Liver (tissue), 3 donors: ENCODE measurements at regions not wholly inside any gene's neighbourhood (a gene's known extent, or its start where the extent isn't known, plus 50 kb on each side); places are given as distances from the start of the nearest gene placed in this dataset.

Source experiments
- ATF3 ChIP-seq: IDR thresholded peaks from 2 replicates; pipeline ENCODE4 v1.6.1; 2016; ENCODE audit warnings: antibody characterized with exemption
- CTCF ChIP-seq: fragments of 150-350 bp; IDR thresholded peaks from 2 replicates; pipeline ENCODE4 v1.5.1; 2017; ENCODE audit warnings: improper control_type of control experiment, low read depth, low read length; ENCODE audit not compliant: missing input control
- GABPA ChIP-seq, 2 donors: IDR thresholded peaks in 1 of 2; conservative IDR thresholded peaks in 1 of 2; 2 replicates each; pipeline ENCODE4 v1.6.1; 2016; ENCODE audit warnings: antibody characterized with exemption in 2 of 2, mild to moderate bottlenecking in 1 of 2, moderate library complexity in 1 of 2
- HNF4G ChIP-seq: IDR thresholded peaks from 2 replicates; pipeline ENCODE4 v1.6.1; 2016; ENCODE audit warnings: antibody characterized with exemption
- JUND ChIP-seq, 2 donors: IDR thresholded peaks; 2 replicates each; pipeline ENCODE4 v1.6.1; 2016; ENCODE audit warnings: antibody characterized with exemption in 2 of 2
- MAX ChIP-seq: IDR thresholded peaks from 2 replicates; pipeline ENCODE4 v1.6.1; 2016; ENCODE audit warnings: antibody characterized with exemption
- RAD21 ChIP-seq, 2 donors: IDR thresholded peaks; 2 replicates each; pipeline ENCODE4 v1.6.1; 2016; ENCODE audit warnings: antibody characterized with exemption in 2 of 2, mild to moderate bottlenecking in 2 of 2
- REST ChIP-seq: IDR thresholded peaks from 2 replicates; pipeline ENCODE4 v1.6.1; 2016; ENCODE audit warnings: antibody characterized with exemption, mild to moderate bottlenecking
- SP1 ChIP-seq: IDR thresholded peaks from 2 replicates; pipeline ENCODE4 v1.6.1; 2018; ENCODE audit warnings: antibody characterized with exemption, mild to moderate bottlenecking
- TAF1 ChIP-seq: conservative IDR thresholded peaks from 2 replicates; pipeline ENCODE4 v1.6.1; 2016; ENCODE audit warnings: antibody characterized with exemption, mild to moderate bottlenecking
- ZBTB33 ChIP-seq: IDR thresholded peaks from 2 replicates; pipeline ENCODE4 v1.6.1; 2016; ENCODE audit warnings: antibody characterized with exemption
- donor health status: healthy.
- donor health status: healthy.

GRCh38 chr4:7120341-7120740, 52.5 kb upstream of the GRPEL1 start:
- TF ChIP-seq TAF1 (no peak), CTCF (no peak), JUND (IDR thresholded peaks at IDR 0.05) (no peak), RAD21 (IDR thresholded peaks at IDR 0.05) (no peak), MAX (no peak), ZBTB33 (no peak), SP1 (no peak), REST (no peak), ATF3 (no peak), GABPA (IDR thresholded peaks at IDR 0.05 in 1 of 2, conservative IDR thresholded peaks at IDR 0.05 in 1 of 2) (no peak), HNF4G (no peak)
